OCI-LY7 (cell line): ENCODE measurements at regions not wholly inside any gene's neighbourhood (a gene's known extent, or its start where the extent isn't known, plus 50 kb on each side); places are given as distances from the start of the nearest gene placed in this dataset.

Experiments used
- BruUV-seq: library from RNA; stranded (reverse); fragments of 400-500 nt; replicated peaks from 2 replicates; lab custom pipeline; 2021; lab: Mats Ljungman, UMichigan
- CTCF ChIA-PET: fragments of 300-600 bp; sonication (Branson Sonifier 250); formaldehyde crosslinking; loops from one replicate; lab custom pipeline; 2022; ENCODE audit warnings: antibody characterized with exemption; ENCODE audit not compliant: unreplicated experiment; lab: Charles Lee
- POLR2A ChIA-PET: fragments of 300-600 bp; sonication (Branson Sonifier 250); formaldehyde crosslinking; loops from one replicate; lab custom pipeline; 2022; ENCODE audit warnings: antibody characterized with exemption; lab: Charles Lee
- DNase-seq: peaks from one replicate; pipeline ENCODE4 v3.0.0-alpha.2; 2015; ENCODE audit warnings: low spot score
- H2AFZ ChIP-seq: fragments of 200-600 bp; sonication (generic), shearing (Covaris generic); 2 replicates; pipeline ENCODE4 v1.6.1; 2014; ENCODE audit warnings: mild to moderate bottlenecking, antibody characterized with exemption, low read length, moderate library complexity
- H3K27ac ChIP-seq: fragments of 200-600 bp; sonication (generic); 2 replicates; pipeline ENCODE4 v1.5.1; 2014; ENCODE audit warnings: mixed run types, low read depth, mild to moderate bottlenecking, moderate library complexity, low read length, inconsistent platforms; ENCODE audit not compliant: poor library complexity, severe bottlenecking
- H3K36me3 ChIP-seq: fragments of 200-600 bp; sonication (generic); 2 replicates; pipeline ENCODE4 v1.6.1; 2014; ENCODE audit warnings: mild to moderate bottlenecking, antibody characterized with exemption, low read length, moderate library complexity, mixed read lengths; ENCODE audit not compliant: insufficient read depth
- H3K4me1 ChIP-seq: fragments of 200-600 bp; sonication (generic); 2 replicates; pipeline ENCODE4 v1.5.1; 2014; ENCODE audit warnings: mild to moderate bottlenecking, low read length; ENCODE audit not compliant: insufficient read depth, poor library complexity, severe bottlenecking
- H3K4me2 ChIP-seq: fragments of 200-600 bp; sonication (generic); 2 replicates; pipeline ENCODE4 v1.6.1; 2014; ENCODE audit warnings: mild to moderate bottlenecking, low read length
- H3K4me3 ChIP-seq: fragments of 200-600 bp; sonication (generic); 2 replicates; pipeline ENCODE4 v1.5.1; 2014; ENCODE audit warnings: mild to moderate bottlenecking, low read depth, low read length; ENCODE audit not compliant: poor library complexity, severe bottlenecking
- H3K79me2 ChIP-seq: fragments of 200-600 bp; sonication (generic); 2 replicates; pipeline ENCODE4 v1.6.1; 2016; ENCODE audit warnings: low read depth, mild to moderate bottlenecking, low read length, moderate library complexity, mixed read lengths; ENCODE audit not compliant: insufficient read depth
- H3K9me2 ChIP-seq: fragments of 200-600 bp; sonication (generic); 2 replicates; pipeline ENCODE4 v1.6.1; 2016; ENCODE audit warnings: mild to moderate bottlenecking, low read length, mixed read lengths; ENCODE audit not compliant: insufficient read depth
- H3K9me3 ChIP-seq: fragments of 200-600 bp; sonication (generic); 2 replicates; pipeline ENCODE4 v1.6.1; 2014; ENCODE audit warnings: mild to moderate bottlenecking, mixed run types, low read length, mixed read lengths
- H4K20me1 ChIP-seq: fragments of 200-600 bp; sonication (generic); 2 replicates; pipeline ENCODE4 v1.6.1; 2014; ENCODE audit warnings: mild to moderate bottlenecking, antibody characterized with exemption, low read length, moderate library complexity, mixed read lengths; ENCODE audit not compliant: insufficient read depth
- EZH2phosphoT487 ChIP-seq: fragments of 200-600 bp; sonication (generic); IDR thresholded peaks from 2 replicates; pipeline ENCODE4 v1.6.1; 2018; ENCODE audit warnings: low read depth, borderline replicate concordance, mild to moderate bottlenecking, mixed run types, antibody characterized with exemption, low read length, moderate library complexity, mixed read lengths
- intact Hi-C: fragments of 100-400 bp; cut with micrococcal nuclease; formaldehyde crosslinking; loops from one replicate; pipeline ENCODE4 v1.10.0; 2022; ENCODE audit not compliant: unreplicated experiment
- TF ChIP-seq, protein P1 (sequence below): fragments of 200-600 bp; sonication (generic); conservative IDR thresholded peaks from 2 replicates; pipeline ENCODE4 v1.5.1; 2014; ENCODE audit warnings: mild to moderate bottlenecking, antibody characterized with exemption, low read length, moderate library complexity, mixed read lengths

DNA sequence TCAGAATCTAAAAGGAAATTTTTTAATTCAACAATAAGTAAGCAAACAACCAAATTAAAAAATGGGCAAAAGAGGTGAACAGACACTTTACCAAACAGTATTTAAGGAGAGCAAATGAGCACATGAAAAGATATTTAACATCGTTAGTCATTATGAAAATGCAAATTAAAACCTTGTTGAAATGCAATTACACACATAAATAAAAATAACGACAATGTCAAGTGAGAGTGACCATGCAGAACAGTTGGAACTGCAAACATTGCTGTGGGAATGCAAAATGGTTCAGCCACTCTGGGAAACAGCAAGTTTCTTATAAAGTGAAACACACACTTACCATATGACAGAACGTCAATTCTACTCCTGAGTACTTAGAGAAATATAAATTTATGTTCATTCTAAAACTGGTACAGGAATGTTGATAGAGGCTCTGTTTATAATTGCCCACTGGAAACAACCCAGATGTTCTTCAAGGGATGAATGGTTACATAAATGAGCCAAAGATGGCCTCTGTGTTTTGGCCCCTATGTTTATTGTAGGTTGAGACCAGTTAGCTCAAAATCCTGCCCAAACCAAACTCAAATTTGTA lies 678.1 kb downstream of the UQCRFS1 start:
- no TSS peak for BruUV-seq
- Histone ChIP-seq H3K36me3 (no peaks in the 10 kb centered on the region; the same call in 1 of the 2 replicates), H3K4me2 (peak overlapping the region; percentile 4), H3K79me2 (no peaks in the 10 kb centered on the region), H2AFZ (peak overlapping the region; percentile 62), H3K9me3 (peaks cover 23% of the 10 kb centered on the region; the same call in 1 of the 2 replicates), H3K9me2 (no peaks in the 10 kb centered on the region), H3K27ac (no peak overlapping the region), H3K4me1 (peaks cover 12% of the 10 kb centered on the region), H3K4me3 (no peak overlapping the region), H4K20me1 (no peaks in the 10 kb centered on the region)
- TF ChIP-seq, protein P1, sequence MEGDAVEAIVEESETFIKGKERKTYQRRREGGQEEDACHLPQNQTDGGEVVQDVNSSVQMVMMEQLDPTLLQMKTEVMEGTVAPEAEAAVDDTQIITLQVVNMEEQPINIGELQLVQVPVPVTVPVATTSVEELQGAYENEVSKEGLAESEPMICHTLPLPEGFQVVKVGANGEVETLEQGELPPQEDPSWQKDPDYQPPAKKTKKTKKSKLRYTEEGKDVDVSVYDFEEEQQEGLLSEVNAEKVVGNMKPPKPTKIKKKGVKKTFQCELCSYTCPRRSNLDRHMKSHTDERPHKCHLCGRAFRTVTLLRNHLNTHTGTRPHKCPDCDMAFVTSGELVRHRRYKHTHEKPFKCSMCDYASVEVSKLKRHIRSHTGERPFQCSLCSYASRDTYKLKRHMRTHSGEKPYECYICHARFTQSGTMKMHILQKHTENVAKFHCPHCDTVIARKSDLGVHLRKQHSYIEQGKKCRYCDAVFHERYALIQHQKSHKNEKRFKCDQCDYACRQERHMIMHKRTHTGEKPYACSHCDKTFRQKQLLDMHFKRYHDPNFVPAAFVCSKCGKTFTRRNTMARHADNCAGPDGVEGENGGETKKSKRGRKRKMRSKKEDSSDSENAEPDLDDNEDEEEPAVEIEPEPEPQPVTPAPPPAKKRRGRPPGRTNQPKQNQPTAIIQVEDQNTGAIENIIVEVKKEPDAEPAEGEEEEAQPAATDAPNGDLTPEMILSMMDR: no peak
- TF ChIP-seq EZH2phosphoT487: no peak
- no peak for DNase-seq
- CTCF ChIA-PET: no interaction called here
- intact Hi-C loops: no loop called here
- POLR2A ChIA-PET: interaction anchor here (1.0 kb wide), 1 partner anchor 11 kb away, joined by 3 read pairs; no protein-coding TSS in a partner anchor

- DNase-seq: no peak
- intact Hi-C loops: no loop called here
- Histone ChIP-seq H2AFZ (no peak overlapping the region), H4K20me1 (no peaks in the 10 kb centered on the region), H3K36me3 (no peaks in the 10 kb centered on the region; the same call in 1 of the 2 replicates), H3K4me1 (peaks cover 12% of the 10 kb centered on the region), H3K4me3 (no peak overlapping the region), H3K9me2 (no peaks in the 10 kb centered on the region), H3K4me2 (no peak overlapping the region), H3K79me2 (no peaks in the 10 kb centered on the region), H3K9me3 (peaks cover 19% of the 10 kb centered on the region; the same call in 1 of the 2 replicates), H3K27ac (no peak overlapping the region)
- CTCF ChIA-PET: no interaction called here
- no TSS peak for BruUV-seq
- TF ChIP-seq, protein P1: no peak
- no peak for TF ChIP-seq EZH2phosphoT487
- POLR2A ChIA-PET: interaction anchor here (0.7 kb wide), 1 partner anchor 856 kb away, joined by 3 read pairs; no protein-coding TSS in a partner anchor
Measured at GRCh38 chr19:28532765-28533341, 680.1 kb downstream of the UQCRFS1 start.

DNA sequence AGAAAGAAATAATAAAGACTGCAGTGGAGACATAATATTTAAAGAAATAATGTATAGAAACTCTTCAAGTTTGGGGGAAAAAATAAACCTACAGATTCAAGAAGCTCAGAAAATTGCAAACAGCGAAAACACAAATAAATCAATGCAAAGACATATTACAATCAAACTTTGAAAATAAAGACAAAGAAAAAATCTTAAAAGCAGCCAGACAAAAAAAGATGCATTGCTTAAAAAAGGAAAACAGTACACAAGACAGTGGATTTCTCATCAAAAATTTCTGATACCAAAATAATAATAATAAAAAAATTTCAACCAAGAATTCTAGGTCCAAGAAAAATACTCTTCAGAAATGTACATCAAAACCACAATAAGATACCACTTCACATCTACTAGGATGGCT lies 681.0 kb downstream of the UQCRFS1 start:
- H3K9me2 ChIP-seq: no peaks in the 10 kb centered on the region
- no peaks in the 10 kb centered on the region for H3K79me2 ChIP-seq
- ChIA-PET CTCF (no interaction called here), POLR2A (no interaction called here)
- TF ChIP-seq, protein P1: no peak
- TF ChIP-seq EZH2phosphoT487: no peak
- no peaks in the 10 kb centered on the region; the same call in 1 of the 2 replicates for H3K36me3 ChIP-seq
- H3K4me1 ChIP-seq: peaks cover 12% of the 10 kb centered on the region
- H4K20me1 ChIP-seq: no peaks in the 10 kb centered on the region
- peaks cover 10% of the 10 kb centered on the region; the same call in 1 of the 2 replicates for H3K9me3 ChIP-seq
- no TSS peak for BruUV-seq
- H3K27ac ChIP-seq: no peak overlapping the region
- H2AFZ ChIP-seq: no peak overlapping the region
- no peak overlapping the region for H3K4me3 ChIP-seq
- no peak for DNase-seq
- intact Hi-C loops: no loop called here
- no peak overlapping the region for H3K4me2 ChIP-seq
